ENCODE measurements at regions not wholly inside any gene's neighbourhood (a gene's known extent, or its start where the extent isn't known, plus 50 kb on each side); places are given as distances from the start of the nearest gene placed in this dataset.

- no peak for TF ChIP-seq CTCF (IDR thresholded peaks at IDR 0.05; ENCODE audit: low read depth, low read length, poor library complexity, severe bottlenecking)
- TF ChIP-seq EZH2phosphoT487 (IDR thresholded peaks at IDR 0.05; ENCODE audit: borderline replicate concordance, low read length), result no peak
Measured at GRCh38 chr6:145372671-145373151, 362.6 kb downstream of the EPM2A start.
